ENCODE measurements at regions not wholly inside any gene's neighbourhood (a gene's known extent, or its start where the extent isn't known, plus 50 kb on each side); places are given as distances from the start of the nearest gene placed in this dataset.

GRCh38 chr2:18503376-18504228 is 56.9 kb downstream of the RDH14 start:
- in situ Hi-C loops (cut with HindIII; ENCODE audit: low sequenced_read_pairs), result loop anchor here (25.0 kb wide), 2 partner anchors 91 to 859 kb away; partner anchors contain the start of gene OSR1

DNA sequence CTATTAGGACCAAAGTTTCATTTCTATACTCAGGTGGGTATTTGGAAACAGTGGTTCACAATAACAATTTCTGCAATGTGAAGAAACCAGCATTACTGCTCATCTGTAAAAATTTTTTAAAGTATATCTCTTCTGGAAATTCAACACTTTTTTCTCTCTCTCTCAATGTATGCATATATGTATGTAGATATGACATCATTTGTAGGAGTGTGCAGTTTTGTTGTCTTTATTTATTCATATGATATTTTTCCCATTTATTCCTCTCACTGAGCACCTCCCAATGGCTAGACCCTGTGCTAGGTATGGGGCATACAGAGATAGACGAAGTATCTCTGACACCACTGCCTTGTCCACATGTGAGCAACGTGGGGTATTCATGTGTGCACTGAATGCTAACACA is 58.3 kb downstream of the RDH14 start:
- in situ Hi-C loops (cut with HindIII; ENCODE audit: low sequenced_read_pairs), result loop anchor here (25.0 kb wide), 2 partner anchors 90 to 860 kb away; partner anchors contain the start of gene OSR1

- in situ Hi-C loops (cut with HindIII; ENCODE audit: low sequenced_read_pairs), result loop anchor here (25.0 kb wide), 2 partner anchors 89 to 861 kb away; partner anchors contain the start of gene OSR1
Measured at GRCh38 chr2:18501729-18502128, 58.7 kb downstream of the RDH14 start.

DNA sequence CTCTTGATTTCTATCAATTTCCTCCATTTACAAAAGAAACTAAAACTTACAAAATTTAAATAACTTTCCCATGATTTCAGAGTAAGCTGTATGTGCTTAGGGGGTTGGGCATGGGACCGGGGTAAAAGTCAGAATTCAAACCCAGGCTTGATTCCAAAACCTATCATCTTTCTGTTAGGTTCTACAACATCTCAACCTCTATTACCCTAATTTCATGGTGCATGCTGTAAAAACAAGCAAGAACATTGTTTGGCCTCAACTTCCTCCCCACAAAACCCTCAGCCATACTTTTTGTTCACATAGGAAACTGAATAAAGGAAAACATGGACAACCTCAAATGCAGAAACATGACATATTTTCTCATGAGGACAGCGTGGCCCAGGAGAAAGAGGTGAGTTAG is 59.3 kb downstream of the RDH14 start:
- in situ Hi-C loops (cut with HindIII; ENCODE audit: low sequenced_read_pairs), result loop anchor here (25.0 kb wide), 2 partner anchors 89 to 861 kb away; partner anchors contain the start of gene OSR1

GRCh38 chr2:18500333-18500732 is 60.1 kb downstream of the RDH14 start:
- in situ Hi-C loops (cut with HindIII; ENCODE audit: low sequenced_read_pairs), result loop anchor here (25.0 kb wide), 2 partner anchors 88 to 862 kb away; partner anchors contain the start of gene OSR1

- in situ Hi-C loops (cut with HindIII; ENCODE audit: low sequenced_read_pairs), result no loop called here
Measured at GRCh38 chr2:18498531-18498930, 61.9 kb downstream of the RDH14 start.

GRCh38 chr2:18496516-18496915 is 63.9 kb downstream of the RDH14 start:
- in situ Hi-C loops (cut with HindIII; ENCODE audit: low sequenced_read_pairs), result no loop called here

DNA sequence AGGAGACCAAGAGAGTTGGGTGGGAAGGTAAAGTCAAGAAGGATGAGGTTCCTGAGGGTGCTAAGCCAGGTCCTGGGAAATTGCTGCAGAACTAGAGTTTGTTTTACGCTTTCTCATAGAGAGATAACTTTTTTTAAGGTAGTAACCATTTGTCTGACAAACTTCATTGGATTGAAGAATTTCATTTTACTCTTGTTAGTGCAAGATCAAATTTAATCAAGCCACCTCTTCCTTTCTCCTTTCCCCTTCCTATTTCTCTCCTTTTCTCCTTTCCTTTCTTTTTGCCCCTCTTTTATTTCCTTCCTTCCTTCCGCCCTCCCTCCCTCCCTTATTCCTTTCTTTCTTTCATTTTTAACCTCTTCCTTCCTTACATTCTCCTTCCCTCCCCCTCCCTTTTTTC is 65.4 kb downstream of the RDH14 start:
- in situ Hi-C loops (cut with HindIII; ENCODE audit: low sequenced_read_pairs), result no loop called here

- in situ Hi-C loops (cut with HindIII; ENCODE audit: low sequenced_read_pairs), result no loop called here
Measured at GRCh38 chr2:18492721-18493120, 67.7 kb downstream of the RDH14 start.

- in situ Hi-C loops (cut with HindIII; ENCODE audit: low sequenced_read_pairs), result no loop called here
Measured at GRCh38 chr2:18491577-18491976, 68.9 kb downstream of the RDH14 start.

GRCh38 chr2:18490901-18491300 is 69.6 kb downstream of the RDH14 start:
- in situ Hi-C loops (cut with HindIII; ENCODE audit: low sequenced_read_pairs), result no loop called here

DNA sequence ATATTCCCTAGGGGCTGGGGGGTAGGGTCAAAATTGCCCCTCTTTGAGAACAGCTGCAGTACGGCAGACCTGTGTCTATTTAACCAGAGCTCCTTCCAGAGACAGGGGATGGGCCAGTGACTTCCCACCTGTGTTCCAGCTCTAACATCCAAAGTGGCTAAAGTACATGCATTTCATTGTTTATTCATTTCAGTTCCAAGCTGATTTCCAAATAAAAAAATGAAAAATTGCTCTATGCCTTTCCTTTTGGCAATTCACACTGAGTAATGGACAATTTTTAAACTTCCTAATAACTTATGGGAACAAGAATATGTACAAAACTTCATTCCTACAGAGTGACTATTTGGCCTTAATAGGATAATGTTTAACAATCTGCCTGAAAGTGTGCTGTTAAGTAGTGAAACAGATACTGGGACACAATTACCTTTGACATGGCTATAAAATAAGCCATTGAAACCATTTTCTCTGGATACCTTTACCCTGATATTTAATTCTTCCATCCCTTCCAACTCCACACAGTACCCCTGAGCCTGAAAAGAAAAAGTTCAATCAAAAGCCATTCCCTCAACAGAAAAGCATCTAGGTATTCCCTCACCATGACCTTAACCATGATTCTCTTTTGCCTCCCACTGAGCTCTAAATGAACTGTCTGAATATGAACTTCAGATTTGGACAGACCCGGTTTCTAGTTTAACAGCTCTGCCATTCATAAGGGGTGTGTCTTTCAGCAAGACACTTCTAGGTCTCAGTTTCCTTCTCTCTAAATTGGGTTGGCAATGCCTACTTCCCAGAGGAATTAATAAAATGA is 73.1 kb downstream of the RDH14 start:
- in situ Hi-C loops (cut with HindIII; ENCODE audit: low sequenced_read_pairs), result no loop called here

DNA sequence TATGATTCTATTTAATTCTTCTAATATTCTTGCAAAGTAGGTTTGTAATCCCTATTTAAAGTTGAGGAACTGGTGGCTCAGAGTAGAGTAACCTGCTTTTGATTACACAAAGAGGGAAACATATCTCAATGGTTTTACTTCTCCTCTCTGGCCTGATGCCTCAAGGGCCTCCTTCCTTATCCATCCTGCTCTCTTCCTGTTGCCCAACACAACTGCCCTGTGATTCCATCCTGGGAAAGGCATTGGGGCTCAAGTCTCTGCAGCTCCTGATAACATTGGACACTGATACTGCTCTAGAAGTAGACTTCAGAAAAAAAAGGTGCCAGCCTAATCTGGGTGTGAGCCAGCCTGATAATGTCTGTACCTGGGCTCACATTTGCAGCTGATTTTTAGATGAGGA is 75.8 kb downstream of the RDH14 start:
- in situ Hi-C loops (cut with HindIII; ENCODE audit: low sequenced_read_pairs), result no loop called here

DNA sequence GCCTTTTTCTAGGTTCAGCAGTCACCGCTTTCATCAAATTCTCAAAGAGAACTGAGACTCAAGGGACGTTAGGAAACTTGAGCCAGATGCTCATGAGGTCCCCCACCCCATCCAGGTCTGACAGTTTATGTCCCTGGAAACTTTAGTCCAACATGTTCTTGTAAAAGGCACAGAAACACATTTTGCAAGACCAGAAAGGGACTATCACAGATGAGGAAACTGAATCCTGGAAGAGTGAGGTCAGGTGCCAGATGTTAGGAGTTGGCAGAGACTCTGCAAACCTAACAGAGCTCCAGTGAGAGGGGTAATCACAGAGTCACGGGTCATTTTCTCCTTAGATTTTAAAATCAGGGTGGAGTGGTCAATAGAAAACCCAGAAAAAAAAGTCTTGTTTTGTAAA is 76.6 kb downstream of the RDH14 start:
- in situ Hi-C loops (cut with HindIII; ENCODE audit: low sequenced_read_pairs), result no loop called here

GRCh38 chr2:18482666-18483065 is 77.8 kb downstream of the RDH14 start:
- in situ Hi-C loops (cut with HindIII; ENCODE audit: low sequenced_read_pairs), result no loop called here

- in situ Hi-C loops (cut with HindIII; ENCODE audit: low sequenced_read_pairs), result no loop called here
Measured at GRCh38 chr2:18479947-18480369, 80.5 kb downstream of the RDH14 start.

- in situ Hi-C loops (cut with HindIII; ENCODE audit: low sequenced_read_pairs), result no loop called here
Measured at GRCh38 chr2:18477293-18477692, 83.2 kb downstream of the RDH14 start.

DNA sequence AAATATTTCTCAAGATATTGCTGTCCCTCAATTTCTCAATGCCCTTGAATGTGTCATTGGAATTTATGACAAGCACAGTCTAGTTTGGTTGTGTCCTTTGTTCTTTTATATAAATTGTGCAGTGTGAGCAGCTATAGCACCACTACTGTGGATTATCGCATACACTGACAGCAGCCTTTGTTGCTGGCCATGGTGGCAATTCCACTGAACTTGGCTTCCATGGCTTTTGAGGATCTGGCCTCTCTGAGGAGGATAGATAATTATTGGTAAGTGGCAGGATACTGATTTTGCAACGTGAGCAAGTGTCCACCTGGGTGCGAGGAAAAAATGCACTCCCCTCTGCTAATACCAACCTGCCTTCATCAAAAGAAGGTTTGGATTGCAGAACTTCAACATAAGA is 84.0 kb downstream of the RDH14 start:
- in situ Hi-C loops (cut with HindIII; ENCODE audit: low sequenced_read_pairs), result no loop called here

DNA sequence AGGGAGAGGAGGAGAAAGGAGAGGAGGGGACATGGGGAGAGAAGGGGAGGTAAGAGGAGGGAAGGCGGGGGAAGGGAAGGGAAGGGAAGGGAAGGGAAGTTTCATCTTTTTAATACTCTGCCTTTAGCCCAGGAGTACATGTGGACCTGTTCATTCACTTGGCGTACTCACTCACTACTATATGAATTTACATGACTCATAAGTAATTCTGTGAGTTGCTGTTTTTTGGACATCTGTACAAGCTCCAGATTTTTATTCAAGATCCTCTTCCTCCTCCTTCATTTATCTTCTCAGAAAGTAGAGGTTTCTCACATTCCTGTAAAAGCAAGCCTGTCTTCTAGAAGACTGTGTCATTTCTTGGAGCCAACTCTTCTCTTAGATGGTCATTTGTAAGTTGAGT is 84.6 kb downstream of the RDH14 start:
- in situ Hi-C loops (cut with HindIII; ENCODE audit: low sequenced_read_pairs), result no loop called here

GRCh38 chr2:18474700-18475099 is 85.8 kb downstream of the RDH14 start:
- in situ Hi-C loops (cut with HindIII; ENCODE audit: low sequenced_read_pairs), result no loop called here

Measured in DLD1 (cell line).